HUES6 (cell line): ENCODE measurements at regions not wholly inside any gene's neighbourhood (a gene's known extent, or its start where the extent isn't known, plus 50 kb on each side); places are given as distances from the start of the nearest gene placed in this dataset.

Experiments used
- H3K27ac ChIP-seq: 2 replicates; pipeline ENCODE4 v1.7.0; 2013; ENCODE audit warnings: low read depth, mild to moderate bottlenecking, low read length, inconsistent platforms
- H3K27me3 ChIP-seq: 2 replicates; pipeline ENCODE4 v1.6.1; 2013; ENCODE audit warnings: low read length; ENCODE audit not compliant: control insufficient read depth, insufficient read depth
- H3K36me3 ChIP-seq: 2 replicates; pipeline ENCODE4 v1.6.1; 2013; ENCODE audit warnings: low read length; ENCODE audit not compliant: control insufficient read depth, insufficient read depth
- H3K4me1 ChIP-seq: 2 replicates; pipeline ENCODE4 v1.6.1; 2013; ENCODE audit warnings: low read length; ENCODE audit not compliant: control insufficient read depth, insufficient read depth
- H3K4me3 ChIP-seq: 2 replicates; pipeline ENCODE4 v1.5.1; 2013; ENCODE audit warnings: low read depth, low read length
- H3K9ac ChIP-seq: one replicate; pipeline ENCODE4 v1.6.1; 2013; ENCODE audit warnings: mild to moderate bottlenecking, low read length
- H3K9me3 ChIP-seq: 2 replicates; pipeline ENCODE4 v1.6.1; 2013; ENCODE audit warnings: low read depth, low read length; ENCODE audit not compliant: control insufficient read depth, insufficient read depth

GRCh38 chr2:175233135-175233719 is 51.7 kb upstream of the ATP5MC3 start:
- Histone ChIP-seq H3K27ac (no peak overlapping the region), H3K4me1 (no peaks in the 10 kb centered on the region), H3K27me3 (no peaks in the 10 kb centered on the region), H3K4me3 (no peak overlapping the region), H3K9ac (no peak overlapping the region), H3K36me3 (no peaks in the 10 kb centered on the region), H3K9me3 (peaks cover 7% of the 10 kb centered on the region; the same call in 1 of the 2 replicates)
